Osteoblast (primary cell): ENCODE measurements at regions not wholly inside any gene's neighbourhood (a gene's known extent, or its start where the extent isn't known, plus 50 kb on each side); places are given as distances from the start of the nearest gene placed in this dataset.

Experiments used
- DNase-seq: peaks from one replicate; pipeline ENCODE4 v3.0.0; 2011; ENCODE audit warnings: low spot score, mixed read lengths; ENCODE audit not compliant: insufficient read length; ENCODE audit errors: missing footprints
- H2AFZ ChIP-seq: 2 replicates; pipeline ENCODE4 v1.6.0; 2011; ENCODE audit warnings: mild to moderate bottlenecking, low read length
- H3K27ac ChIP-seq: 2 replicates; pipeline ENCODE4 v1.5.1; 2011; ENCODE audit warnings: mild to moderate bottlenecking, low read depth, low read length, moderate library complexity
- H3K27me3 ChIP-seq: 2 replicates; pipeline ENCODE4 v1.6.0; 2012; ENCODE audit warnings: mild to moderate bottlenecking, control low read depth, inconsistent platforms, low read length, moderate library complexity; ENCODE audit not compliant: insufficient read depth
- H3K36me3 ChIP-seq: 2 replicates; pipeline ENCODE4 v1.5.1; 2011; ENCODE audit warnings: mild to moderate bottlenecking, low read length, control low read depth, moderate library complexity; ENCODE audit not compliant: insufficient read depth
- H3K4me1 ChIP-seq: 2 replicates; pipeline ENCODE4 v1.5.1; 2011; ENCODE audit warnings: mild to moderate bottlenecking, low read length, control low read depth, moderate library complexity; ENCODE audit not compliant: insufficient read depth
- H3K4me2 ChIP-seq: 2 replicates; pipeline ENCODE4 v1.6.0; 2011; ENCODE audit warnings: mild to moderate bottlenecking, low read length; ENCODE audit not compliant: insufficient read depth
- H3K4me3 ChIP-seq: fragments of 200-600 bp; sonication (generic); 3 replicates; pipeline ENCODE4 v1.5.1; 2012; ENCODE audit warnings: mild to moderate bottlenecking, low read length, inconsistent platforms; ENCODE audit not compliant: insufficient read depth
- H3K79me2 ChIP-seq: 2 replicates; pipeline ENCODE4 v1.6.0; 2012; ENCODE audit warnings: mild to moderate bottlenecking, low read length, control low read depth, inconsistent platforms; ENCODE audit not compliant: insufficient read depth
- H3K9me3 ChIP-seq: 2 replicates; pipeline ENCODE4 v1.5.1; 2011; ENCODE audit warnings: low read depth, low read length, control low read depth
- H4K20me1 ChIP-seq: 2 replicates; pipeline ENCODE4 v1.6.0; 2012; ENCODE audit warnings: mild to moderate bottlenecking, low read length, control low read depth; ENCODE audit not compliant: insufficient read depth
- TF ChIP-seq, protein P1 (sequence below): IDR thresholded peaks from 2 replicates; pipeline ENCODE4 v1.5.1; 2011; ENCODE audit warnings: mild to moderate bottlenecking, low read depth, low read length, moderate library complexity; ENCODE audit errors: extremely low read depth

DNA sequence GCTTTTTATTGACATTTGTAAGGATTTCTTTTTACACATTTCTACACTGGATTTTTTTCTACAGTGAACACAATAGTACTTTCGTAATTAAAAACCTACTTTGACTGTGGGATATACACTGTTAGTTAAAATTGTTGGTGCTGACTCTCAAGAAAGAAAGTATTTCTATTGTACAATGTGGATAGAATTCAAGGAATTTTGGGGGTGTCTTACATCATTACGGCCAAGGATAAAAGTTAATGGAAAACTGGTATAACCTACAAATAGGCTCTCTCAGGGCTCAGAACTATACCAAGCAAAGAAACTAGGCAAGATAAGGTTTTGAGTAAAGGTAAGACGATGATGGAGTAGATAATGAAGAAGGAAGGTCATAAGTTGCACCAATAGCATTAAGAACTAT, 198.4 kb upstream of the PARD3B start:
- no peak overlapping the region for H3K27ac ChIP-seq
- H2AFZ ChIP-seq, result no peak overlapping the region
- no peak overlapping the region for H3K4me2 ChIP-seq
- H3K27me3 ChIP-seq, result no peaks in the 10 kb centered on the region
- DNase-seq, result no peak
- H3K36me3 ChIP-seq, result no peaks in the 10 kb centered on the region
- H3K4me3 ChIP-seq, result no peak overlapping the region
- H3K9me3 ChIP-seq, result no peaks in the 10 kb centered on the region
- TF ChIP-seq, protein P1, sequence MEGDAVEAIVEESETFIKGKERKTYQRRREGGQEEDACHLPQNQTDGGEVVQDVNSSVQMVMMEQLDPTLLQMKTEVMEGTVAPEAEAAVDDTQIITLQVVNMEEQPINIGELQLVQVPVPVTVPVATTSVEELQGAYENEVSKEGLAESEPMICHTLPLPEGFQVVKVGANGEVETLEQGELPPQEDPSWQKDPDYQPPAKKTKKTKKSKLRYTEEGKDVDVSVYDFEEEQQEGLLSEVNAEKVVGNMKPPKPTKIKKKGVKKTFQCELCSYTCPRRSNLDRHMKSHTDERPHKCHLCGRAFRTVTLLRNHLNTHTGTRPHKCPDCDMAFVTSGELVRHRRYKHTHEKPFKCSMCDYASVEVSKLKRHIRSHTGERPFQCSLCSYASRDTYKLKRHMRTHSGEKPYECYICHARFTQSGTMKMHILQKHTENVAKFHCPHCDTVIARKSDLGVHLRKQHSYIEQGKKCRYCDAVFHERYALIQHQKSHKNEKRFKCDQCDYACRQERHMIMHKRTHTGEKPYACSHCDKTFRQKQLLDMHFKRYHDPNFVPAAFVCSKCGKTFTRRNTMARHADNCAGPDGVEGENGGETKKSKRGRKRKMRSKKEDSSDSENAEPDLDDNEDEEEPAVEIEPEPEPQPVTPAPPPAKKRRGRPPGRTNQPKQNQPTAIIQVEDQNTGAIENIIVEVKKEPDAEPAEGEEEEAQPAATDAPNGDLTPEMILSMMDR, result no peak
- H3K79me2 ChIP-seq, result no peaks in the 10 kb centered on the region
- H4K20me1 ChIP-seq, result no peaks in the 10 kb centered on the region
- no peaks in the 10 kb centered on the region for H3K4me1 ChIP-seq

DNA sequence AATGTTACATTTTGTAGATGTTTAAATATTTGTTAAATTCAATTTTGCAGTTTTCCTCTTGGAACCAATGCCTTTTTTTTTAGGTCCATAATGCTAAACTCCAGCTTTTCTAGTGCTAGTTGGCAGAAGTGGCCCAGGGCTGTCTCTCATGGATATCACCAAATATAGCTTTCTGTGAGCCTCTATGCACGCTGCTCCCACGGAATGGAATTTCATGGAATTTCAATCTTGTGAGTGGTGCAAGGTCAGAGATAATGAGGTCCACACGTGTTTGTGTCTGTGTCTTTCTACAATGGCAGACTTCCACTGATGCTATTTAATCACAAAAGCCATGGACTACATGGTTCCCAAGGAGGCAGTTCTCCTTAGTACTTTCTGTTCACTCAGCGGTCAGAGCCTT, 191.5 kb upstream of the PARD3B start:
- DNase-seq, result no peak
- Histone ChIP-seq H3K27me3 (no peaks in the 10 kb centered on the region), H2AFZ (no peak overlapping the region), H3K4me3 (no peak overlapping the region), H3K79me2 (no peaks in the 10 kb centered on the region), H3K36me3 (no peaks in the 10 kb centered on the region), H3K4me2 (no peak overlapping the region), H4K20me1 (no peaks in the 10 kb centered on the region), H3K27ac (no peak overlapping the region), H3K9me3 (no peaks in the 10 kb centered on the region), H3K4me1 (no peaks in the 10 kb centered on the region)
- TF ChIP-seq, protein P1, result no peak

GRCh38 chr2:204354442-204354856, 190.8 kb upstream of the PARD3B start:
- no peak for DNase-seq

DNA sequence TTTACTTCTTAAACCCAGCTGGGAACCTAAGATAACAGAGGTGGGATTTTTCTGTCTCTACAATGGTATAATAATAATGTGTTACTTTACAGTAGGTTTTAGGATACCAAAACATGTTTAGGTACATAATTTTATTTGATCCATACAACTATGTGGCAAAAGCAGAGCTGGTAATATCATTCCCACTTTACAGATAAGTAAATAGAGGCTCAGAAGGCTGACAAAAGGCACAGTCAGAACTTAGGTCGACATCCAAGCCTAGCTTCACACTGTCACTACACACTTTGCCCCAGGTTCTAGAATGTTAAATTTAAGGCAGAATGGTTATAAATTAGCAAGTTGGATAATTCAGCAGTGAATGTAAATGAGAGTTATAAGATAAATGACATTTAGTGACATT, 189.6 kb upstream of the PARD3B start:
- Histone ChIP-seq H3K9me3 (no peaks in the 10 kb centered on the region), H3K79me2 (no peaks in the 10 kb centered on the region)

More at GRCh38 chr2:204354442-204354856, 190.8 kb upstream of the PARD3B start:
- Histone ChIP-seq H3K4me2 (no peak overlapping the region), H3K4me3 (no peak overlapping the region), H4K20me1 (no peaks in the 10 kb centered on the region), H3K79me2 (no peaks in the 10 kb centered on the region), H3K9me3 (no peaks in the 10 kb centered on the region), H3K4me1 (no peaks in the 10 kb centered on the region), H2AFZ (no peak overlapping the region), H3K36me3 (no peaks in the 10 kb centered on the region), H3K27ac (no peak overlapping the region), H3K27me3 (no peaks in the 10 kb centered on the region)
- TF ChIP-seq, protein P1, result no peak

More for the DNA sequence above, 189.6 kb upstream of the PARD3B start:
- Histone ChIP-seq H3K4me1 (no peaks in the 10 kb centered on the region), H3K4me2 (no peak overlapping the region), H3K27me3 (no peaks in the 10 kb centered on the region), H3K27ac (no peak overlapping the region), H2AFZ (no peak overlapping the region), H3K36me3 (no peaks in the 10 kb centered on the region), H3K4me3 (no peak overlapping the region), H4K20me1 (no peaks in the 10 kb centered on the region)
- TF ChIP-seq, protein P1, result no peak
- no peak for DNase-seq
